DND-41 (cell line): ENCODE measurements at regions not wholly inside any gene's neighbourhood (a gene's known extent, or its start where the extent isn't known, plus 50 kb on each side); places are given as distances from the start of the nearest gene placed in this dataset.

ENCODE experiments used
- ATAC-seq: fragments of 200-7000 bp; cut with Tn5 transposase; 3 replicates; pipeline ENCODE4 v1.9.1; 2021; ENCODE audit warnings: low read depth; ENCODE audit not compliant: insufficient read depth
- DNase-seq: peaks from one replicate; pipeline ENCODE4 v3.0.0-alpha.2; 2020
- H2AFZ ChIP-seq: 2 replicates; pipeline ENCODE4 v1.6.0; 2012; ENCODE audit warnings: low read depth, low read length
- H3K27ac ChIP-seq: 2 replicates; pipeline ENCODE4 v1.5.1; 2012; ENCODE audit warnings: low read length, inconsistent platforms
- H3K27me3 ChIP-seq: fragments of 200-600 bp; sonication (generic); 2 replicates; pipeline ENCODE4 v1.6.0; 2012; ENCODE audit warnings: low read length, mild to moderate bottlenecking, inconsistent platforms; ENCODE audit not compliant: insufficient read depth, poor library complexity
- H3K36me3 ChIP-seq: 2 replicates; pipeline ENCODE4 v1.5.1; 2012; ENCODE audit warnings: low read length, inconsistent platforms; ENCODE audit not compliant: insufficient read depth
- H3K4me1 ChIP-seq: 2 replicates; pipeline ENCODE4 v1.5.1; 2012; ENCODE audit warnings: mild to moderate bottlenecking, low read length; ENCODE audit not compliant: insufficient read depth
- H3K4me2 ChIP-seq: 2 replicates; pipeline ENCODE4 v1.6.0; 2012; ENCODE audit warnings: mild to moderate bottlenecking, moderate library complexity, low read length, inconsistent platforms; ENCODE audit not compliant: insufficient read depth
- H3K4me3 ChIP-seq, 2 experiments: fragments of 200-600 bp in 1 of 2; shearing (Covaris generic) in 1 of 2; 2 replicates each; pipeline ENCODE4 v1.5.1; 2012 to 2016; ENCODE audit warnings: inconsistent platforms in 2 of 2, low read length in 2 of 2, mild to moderate bottlenecking in 2 of 2, low read depth in 1 of 2, moderate library complexity in 1 of 2
- H3K79me2 ChIP-seq: 2 replicates; pipeline ENCODE4 v1.6.0; 2012; ENCODE audit warnings: low read length, inconsistent platforms; ENCODE audit not compliant: insufficient read depth
- H3K9ac ChIP-seq: 2 replicates; pipeline ENCODE4 v1.6.0; 2012; ENCODE audit warnings: low read depth, mild to moderate bottlenecking, inconsistent platforms, low read length, moderate library complexity
- H3K9me3 ChIP-seq: 2 replicates; pipeline ENCODE4 v1.5.1; 2012; ENCODE audit warnings: low read length, moderate library complexity, mild to moderate bottlenecking, inconsistent platforms; ENCODE audit not compliant: insufficient read depth, severe bottlenecking
- H4K20me1 ChIP-seq: 2 replicates; pipeline ENCODE4 v1.6.0; 2012; ENCODE audit warnings: low read length; ENCODE audit not compliant: insufficient read depth
- CTCF ChIP-seq: IDR thresholded peaks from 2 replicates; pipeline ENCODE4 v1.5.1; 2012; ENCODE audit warnings: borderline replicate concordance, low read length, moderate library complexity, mild to moderate bottlenecking; ENCODE audit not compliant: poor library complexity, severe bottlenecking; ENCODE audit errors: extremely low read depth
- EZH2 ChIP-seq: IDR thresholded peaks from 3 replicates; pipeline ENCODE4 v1.6.1; 2012; ENCODE audit warnings: borderline replicate concordance, low read depth, mild to moderate bottlenecking, moderate library complexity, low read length, inconsistent platforms; ENCODE audit not compliant: severe bottlenecking

GRCh38 chr5:17089001-17089400 is 128.4 kb upstream of the BASP1 start:
- no peak for TF ChIP-seq EZH2
- no peak for TF ChIP-seq CTCF
- ATAC-seq: no peak

GRCh38 chr5:17089690-17090089 is 127.7 kb upstream of the BASP1 start:
- H3K4me3 ChIP-seq: no peak overlapping the region
- no peak for TF ChIP-seq EZH2
- TF ChIP-seq CTCF: no peak
- no peak overlapping the region for H2AFZ ChIP-seq
- H3K9me3 ChIP-seq: no peaks in the 10 kb centered on the region
- no peaks in the 10 kb centered on the region for H3K4me1 ChIP-seq
- ATAC-seq (no peak), DNase-seq (no peak)
- no peaks in the 10 kb centered on the region for H3K36me3 ChIP-seq
- H3K9ac ChIP-seq: no peak overlapping the region
- no peaks in the 10 kb centered on the region for H4K20me1 ChIP-seq
- H3K27ac ChIP-seq: no peak overlapping the region
- H3K79me2 ChIP-seq: no peaks in the 10 kb centered on the region
- H3K4me2 ChIP-seq: no peak overlapping the region
- no peaks in the 10 kb centered on the region for H3K27me3 ChIP-seq

More at GRCh38 chr5:17089001-17089400, 128.4 kb upstream of the BASP1 start:
- no peaks in the 10 kb centered on the region for H3K36me3 ChIP-seq
- no peaks in the 10 kb centered on the region for H3K9me3 ChIP-seq
- no peaks in the 10 kb centered on the region for H4K20me1 ChIP-seq
- no peak overlapping the region for H3K27ac ChIP-seq
- H3K27me3 ChIP-seq: no peaks in the 10 kb centered on the region
- no peaks in the 10 kb centered on the region for H3K79me2 ChIP-seq
- H3K9ac ChIP-seq: no peak overlapping the region
- no peak overlapping the region for H3K4me3 ChIP-seq
- H3K4me1 ChIP-seq: no peaks in the 10 kb centered on the region
- DNase-seq: no peak
- H3K4me2 ChIP-seq: no peak overlapping the region
- H2AFZ ChIP-seq: no peak overlapping the region

GRCh38 chr5:17090839-17091238 is 126.6 kb upstream of the BASP1 start:
- no peaks in the 10 kb centered on the region for H3K9me3 ChIP-seq
- TF ChIP-seq EZH2: no peak
- no peak overlapping the region for H3K4me3 ChIP-seq
- no peaks in the 10 kb centered on the region for H3K27me3 ChIP-seq
- no peak overlapping the region for H2AFZ ChIP-seq
- no peak overlapping the region for H3K27ac ChIP-seq
- ATAC-seq (no peak), DNase-seq (no peak)
- no peak overlapping the region for H3K9ac ChIP-seq
- no peaks in the 10 kb centered on the region for H3K4me1 ChIP-seq
- no peaks in the 10 kb centered on the region for H3K36me3 ChIP-seq
- no peaks in the 10 kb centered on the region for H3K79me2 ChIP-seq
- H3K4me2 ChIP-seq: no peak overlapping the region
- H4K20me1 ChIP-seq: no peaks in the 10 kb centered on the region

- Histone ChIP-seq H3K36me3 (no peaks in the 10 kb centered on the region), H3K4me2 (no peak overlapping the region), H3K4me1 (no peaks in the 10 kb centered on the region), H2AFZ (no peak overlapping the region), H3K79me2 (no peaks in the 10 kb centered on the region), H3K9ac (no peak overlapping the region), H4K20me1 (no peaks in the 10 kb centered on the region), H3K27ac (no peak overlapping the region), H3K27me3 (no peaks in the 10 kb centered on the region), H3K4me3 (no peak overlapping the region), H3K9me3 (no peaks in the 10 kb centered on the region)
- DNase-seq (no peak), ATAC-seq (no peak)
- TF ChIP-seq EZH2: no peak
- TF ChIP-seq CTCF: no peak
Measured at GRCh38 chr5:17094830-17095229, 122.6 kb upstream of the BASP1 start.
